GM10266 (cell line): ENCODE measurements at regions not wholly inside any gene's neighbourhood (a gene's known extent, or its start where the extent isn't known, plus 50 kb on each side); places are given as distances from the start of the nearest gene placed in this dataset.
"Not testable (repeated sequence)": the region's sequence is repeated elsewhere in the genome, so short reads cannot be mapped to it uniquely, and the experiment has no call there.

ENCODE experiments used
- DNase-seq: peaks from one replicate; pipeline ENCODE4 v3.0.0; 2012; ENCODE audit errors: extremely low spot score
- TF ChIP-seq, protein P1 (sequence below): IDR thresholded peaks from 2 replicates; pipeline ENCODE4 v1.5.1; 2012; ENCODE audit warnings: mild to moderate bottlenecking, low read depth; ENCODE audit not compliant: control insufficient read depth, insufficient read depth; ENCODE audit errors: missing control alignments

- TF ChIP-seq, protein P1, sequence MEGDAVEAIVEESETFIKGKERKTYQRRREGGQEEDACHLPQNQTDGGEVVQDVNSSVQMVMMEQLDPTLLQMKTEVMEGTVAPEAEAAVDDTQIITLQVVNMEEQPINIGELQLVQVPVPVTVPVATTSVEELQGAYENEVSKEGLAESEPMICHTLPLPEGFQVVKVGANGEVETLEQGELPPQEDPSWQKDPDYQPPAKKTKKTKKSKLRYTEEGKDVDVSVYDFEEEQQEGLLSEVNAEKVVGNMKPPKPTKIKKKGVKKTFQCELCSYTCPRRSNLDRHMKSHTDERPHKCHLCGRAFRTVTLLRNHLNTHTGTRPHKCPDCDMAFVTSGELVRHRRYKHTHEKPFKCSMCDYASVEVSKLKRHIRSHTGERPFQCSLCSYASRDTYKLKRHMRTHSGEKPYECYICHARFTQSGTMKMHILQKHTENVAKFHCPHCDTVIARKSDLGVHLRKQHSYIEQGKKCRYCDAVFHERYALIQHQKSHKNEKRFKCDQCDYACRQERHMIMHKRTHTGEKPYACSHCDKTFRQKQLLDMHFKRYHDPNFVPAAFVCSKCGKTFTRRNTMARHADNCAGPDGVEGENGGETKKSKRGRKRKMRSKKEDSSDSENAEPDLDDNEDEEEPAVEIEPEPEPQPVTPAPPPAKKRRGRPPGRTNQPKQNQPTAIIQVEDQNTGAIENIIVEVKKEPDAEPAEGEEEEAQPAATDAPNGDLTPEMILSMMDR = no peak
- no peak for DNase-seq
Observed at GRCh38 chr9:115691693-115692092, 461.9 kb upstream of the PAPPA start.

DNA sequence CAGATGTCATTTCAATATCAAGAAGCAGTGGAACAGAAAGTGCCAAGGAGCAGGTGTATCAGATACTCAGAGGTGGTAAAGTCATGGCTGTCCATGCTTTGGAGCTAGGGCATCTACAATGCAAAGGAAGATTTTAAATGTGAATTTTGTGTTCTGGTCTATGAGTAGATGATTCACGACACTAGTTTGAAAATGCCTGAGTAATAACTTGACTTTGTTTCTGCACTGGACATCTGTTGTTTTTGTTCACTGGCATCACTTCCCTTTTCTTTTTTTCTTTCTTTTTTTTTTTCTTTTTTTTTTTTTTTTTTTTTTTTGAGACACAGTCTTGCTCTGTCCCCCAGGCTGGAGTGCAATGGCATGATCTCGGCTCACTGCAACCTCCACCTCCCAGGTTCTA is 460.7 kb upstream of the PAPPA start:
- DNase-seq = not testable (repeated sequence)

GRCh38 chr9:115694014-115694413 is 459.6 kb upstream of the PAPPA start:
- TF ChIP-seq, protein P1 = no peak
- no peak for DNase-seq

GRCh38 chr9:115694991-115695390 is 458.6 kb upstream of the PAPPA start:
- no peak for DNase-seq
- TF ChIP-seq, protein P1 = no peak

- DNase-seq = no peak
Observed at GRCh38 chr9:115712981-115713380, 440.6 kb upstream of the PAPPA start.

DNA sequence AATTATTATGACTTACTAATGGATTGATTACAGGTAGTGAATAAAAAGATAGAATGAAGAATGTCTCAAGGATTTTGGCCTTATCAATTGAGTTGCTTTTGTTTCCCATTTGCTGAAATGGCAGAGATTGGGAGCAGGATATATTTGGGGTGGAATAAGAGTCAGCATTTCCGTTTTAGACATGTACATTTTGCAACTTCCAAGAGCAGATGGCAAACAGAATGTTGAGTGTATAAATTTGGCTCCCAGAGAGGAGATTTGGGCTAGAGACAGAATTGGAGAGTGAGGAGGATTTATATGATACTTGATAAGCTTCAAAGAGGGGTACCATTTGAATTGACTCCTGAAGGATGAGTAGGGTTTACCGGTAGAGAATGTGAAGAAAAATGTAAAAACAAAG is 437.9 kb upstream of the PAPPA start:
- TF ChIP-seq, protein P1 = no peak
- DNase-seq = no peak

More at GRCh38 chr9:115712981-115713380, 440.6 kb upstream of the PAPPA start:
- TF ChIP-seq, protein P1 = no peak

DNA sequence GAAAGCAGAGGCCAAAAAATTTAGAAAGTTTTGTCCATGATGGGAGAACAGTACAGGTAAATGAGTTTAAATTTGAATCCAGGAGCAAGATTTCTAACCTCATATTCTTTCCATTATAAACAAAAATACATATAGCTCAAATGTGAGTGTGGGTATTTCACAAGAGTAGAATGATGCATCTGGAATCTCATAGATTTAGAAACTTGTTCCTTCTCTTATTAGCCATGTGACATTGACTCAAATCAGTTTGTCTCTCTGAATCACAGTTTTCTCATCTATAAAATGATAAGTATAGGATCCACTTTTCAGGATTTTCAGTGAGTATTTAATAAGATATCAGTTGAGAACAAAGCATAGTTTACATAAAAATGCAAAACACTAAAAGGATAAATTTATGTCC is 436.3 kb upstream of the PAPPA start:
- DNase-seq = no peak
- TF ChIP-seq, protein P1 = no peak

DNA sequence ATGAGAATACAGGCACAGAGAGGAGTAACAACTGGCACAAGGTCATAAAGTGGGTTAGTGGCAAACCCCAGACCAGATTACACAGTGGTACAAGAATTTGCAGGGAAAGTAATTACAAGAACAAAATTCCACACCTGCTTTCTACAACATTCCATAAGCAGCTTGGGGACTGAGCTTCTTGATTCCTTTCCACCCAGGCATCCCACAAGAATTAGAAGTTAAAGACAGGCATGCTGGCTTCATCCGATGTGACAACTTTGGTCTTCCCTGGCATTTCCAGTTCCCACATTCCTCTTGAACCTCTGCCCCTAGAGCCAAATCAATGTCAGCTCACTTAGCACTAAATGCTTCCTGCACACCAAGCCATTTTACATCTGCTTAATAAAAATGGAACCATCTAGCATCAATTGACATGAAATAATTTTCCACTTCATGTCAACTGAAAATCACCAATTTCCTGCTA is 435.8 kb upstream of the PAPPA start:
- TF ChIP-seq, protein P1 = no peak
- no peak for DNase-seq
